ENCODE measurements at regions not wholly inside any gene's neighbourhood (a gene's known extent, or its start where the extent isn't known, plus 50 kb on each side); places are given as distances from the start of the nearest gene placed in this dataset.

GRCh38 chr13:29924482-29925350 is 74.3 kb upstream of the UBL3 start:
- ChIA-PET CTCF (ENCODE audit: partially characterized antibody) (interaction anchor here (0.6 to 7.1 kb wide), 33 partner anchors 10 to 428 kb away, joined by 3 to 97 read pairs (median 5); no protein-coding TSS in a partner anchor), POLR2A (ENCODE audit: partially characterized antibody) (interaction anchor here (0.9 to 1.7 kb wide), 4 partner anchors 12 to 76 kb away, joined by 3 to 5 read pairs (median 3); partner anchors contain the start of gene UBL3)
- H3K4me2 ChIP-seq (ENCODE audit: insufficient read depth in 1 of 2, low read depth in 2 of 2, low read length in 2 of 2), result no peak overlapping the region
- H3K18ac ChIP-seq (ENCODE audit: extremely low read depth, low read length), result no peak overlapping the region
- H3K14ac ChIP-seq (ENCODE audit: insufficient read length), result no peak overlapping the region
- H3K79me2 ChIP-seq (ENCODE audit: control insufficient read depth in 1 of 2, insufficient read depth in 2 of 2, low read length in 2 of 2), result no peaks in the 10 kb centered on the region
- peaks cover 0 to 2% of the 10 kb centered on the region in 2 experiments for H4K20me1 ChIP-seq (replicated peaks in 1 of 2; ENCODE audit: control insufficient read depth in 1 of 2, insufficient read depth in 2 of 2, low read length in 2 of 2)
- H3K9me3 ChIP-seq (ENCODE audit: insufficient read depth in 2 of 2, low read depth in 1 of 2, low read length in 1 of 2), result no peaks in the 10 kb centered on the region
- no peak overlapping the region for H3K56ac ChIP-seq (replicated peaks; ENCODE audit: insufficient read length, low read depth, low read length)
- no peak overlapping the region for H4K5ac ChIP-seq (ENCODE audit: insufficient read length, low read depth, low read length)
- H3K36me3 ChIP-seq (ENCODE audit: control insufficient read depth in 2 of 4, insufficient read depth in 4 of 4, low read length in 3 of 4), result no peaks in the 10 kb centered on the region
- peaks cover 0 to 7% (median 3%) of the 10 kb centered on the region in 4 experiments; a peak in 3 of 7 replicates for H3K27me3 ChIP-seq (replicated peaks in 1 of 4; ENCODE audit: control insufficient read depth in 3 of 4, extremely low read depth in 1 of 4, insufficient read depth in 3 of 4, low read length in 3 of 4)
- TF ChIP-seq USF2 (IDR thresholded peaks at IDR 0.05; ENCODE audit: low read length) (0 out of 2 replicates have a peak, but pooled peaks have one; percentile 0), RXRA (IDR thresholded peaks at IDR 0.05; ENCODE audit: insufficient read depth, low read depth, low read length) (no peak), KDM5A (IDR thresholded peaks at IDR 0.05; ENCODE audit: low read length) (no peak), EZH2 (IDR thresholded peaks at IDR 0.05; ENCODE audit: low read depth, low read length, severe bottlenecking) (no peak), EGR1 (IDR thresholded peaks at IDR 0.05; ENCODE audit: borderline replicate concordance, low read depth, low read length) (no peak), JUN (IDR thresholded peaks at IDR 0.05; ENCODE audit: low read depth, low read length) (0 out of 2 replicates have a peak, but pooled peaks have one; percentile 2)
- no peak overlapping the region for H3K9ac ChIP-seq (replicated peaks in 1 of 4; ENCODE audit: extremely low read depth in 1 of 4, low read depth in 3 of 4, low read length in 3 of 4)
- 0 out of 2 replicates have a peak overlapping the region, but pooled peaks have one; percentile 37 for H2BK20ac ChIP-seq (ENCODE audit: low read length)
- H2BK12ac ChIP-seq (ENCODE audit: low read depth, low read length), result peak overlapping the region; percentile 52
- peak overlapping the region; percentile 23 for H3K4ac ChIP-seq (replicated peaks; ENCODE audit: insufficient read length, low read depth, low read length)
- H3K23me2 ChIP-seq (ENCODE audit: low read depth, low read length), result peaks cover 4% of the 10 kb centered on the region; the same call in 1 of the 2 replicates
- H2BK5ac ChIP-seq (ENCODE audit: low read depth, low read length), result peak overlapping the region; percentile 27; the same call in 1 of the 2 replicates
- H3K79me1 ChIP-seq (ENCODE audit: low read depth, low read length), result no peaks in the 10 kb centered on the region
- WGBS, 2 experiments (ENCODE audit: extremely low coverage in 1 of 2, insufficient coverage in 1 of 2, insufficient read length in 1 of 2, insufficient replicate concordance in 2 of 2, low coverage in 1 of 2, low lambda C conversion rate in 2 of 2, missing lambda C conversion rate in 1 of 2), result 85% methylated on average over 12 of the region's 12 CpGs; no CpG with 5 or more reads in 1 of the 2 experiments
- peaks cover 0 to 5% (median 4%) of the 10 kb centered on the region in 4 experiments; a peak in 5 of 7 replicates for H3K4me1 ChIP-seq (replicated peaks in 1 of 4; ENCODE audit: control insufficient read depth in 3 of 4, insufficient read depth in 4 of 4, low read length in 3 of 4)
- peak overlapping the region; percentile 70 for H4K91ac ChIP-seq (replicated peaks; ENCODE audit: insufficient read length, low read length)
- H3K23ac ChIP-seq (ENCODE audit: insufficient read length), result no peak overlapping the region
- peak overlapping the region; percentile 55; the same call in 1 of the 2 replicates for H2BK15ac ChIP-seq (ENCODE audit: low read length)
- peak overlapping the region; percentile 36 for H4K8ac ChIP-seq (ENCODE audit: extremely low read depth, insufficient read depth, low read length)
- FAIRE-seq (no peak), DNase-seq (ENCODE audit: low read depth in 1 of 2, low spot score in 2 of 2) (no peak)
- no peak overlapping the region; the same call in 1 of the 2 replicates for H2AFZ ChIP-seq (ENCODE audit: low read length)
- H3K4me3 ChIP-seq (ENCODE audit: extremely low read depth in 1 of 4, insufficient read depth in 2 of 4, low read depth in 3 of 4, low read length in 4 of 4), result no peak overlapping the region
- no peak overlapping the region for H2AK5ac ChIP-seq (ENCODE audit: low read depth, low read length)
- peak overlapping the region; percentile 59 for H2BK120ac ChIP-seq (replicated peaks; ENCODE audit: low read depth, low read length)
- H3K27ac ChIP-seq (ENCODE audit: low read depth, low read length), result no peak overlapping the region
